Endothelial cell of umbilical vein (primary cell): ENCODE measurements at regions not wholly inside any gene's neighbourhood (a gene's known extent, or its start where the extent isn't known, plus 50 kb on each side); places are given as distances from the start of the nearest gene placed in this dataset.

ENCODE experiments used
- BruUV-seq: library from RNA; stranded (reverse); fragments of 400-500 nt; replicated peaks from 2 replicates; lab custom pipeline; 2021; lab: Mats Ljungman, UMichigan
- CTCF ChIA-PET: fragments of 300-600, 350-600 bp; sonication (Branson Sonifier 250); formaldehyde crosslinking; loops from one replicate; lab custom pipeline; 2021; ENCODE audit warnings: antibody characterized with exemption, inconsistent platforms; lab: Charles Lee
- POLR2A ChIA-PET: fragments of 300-600, 350-600 bp; sonication (Branson Sonifier 250); formaldehyde crosslinking; loops from one replicate; lab custom pipeline; 2021; ENCODE audit warnings: antibody characterized with exemption, inconsistent platforms; lab: Charles Lee
- DNase-seq: peaks from one replicate; pipeline ENCODE4 v3.0.0-alpha.2; 2011; ENCODE audit warnings: low read depth, low spot score
- FAIRE-seq: peaks from 2 replicates; lab custom pipeline; 2011; peaks lifted over from hg19 to GRCh38; lab: Jason Lieb, UNC
- H2AFZ ChIP-seq: 2 replicates; pipeline ENCODE4 v1.6.0; 2012; ENCODE audit warnings: low read depth, low read length, control low read depth, inconsistent platforms
- H3K27ac ChIP-seq: 2 replicates; pipeline ENCODE4 v1.5.1; 2011; ENCODE audit warnings: low read depth, mild to moderate bottlenecking, control low read depth, low read length, moderate library complexity; ENCODE audit not compliant: insufficient read depth
- H3K27me3 ChIP-seq, 2 experiments: 2 replicates each; pipeline versions ENCODE4 v1.6.0 to v1.6.1; 2011; ENCODE audit warnings: low read length in 2 of 2, mixed read lengths in 1 of 2; ENCODE audit not compliant: control insufficient read depth in 2 of 2, insufficient read depth in 2 of 2
- H3K36me3 ChIP-seq, 2 experiments: 2 replicates in 1 of 2; 3 replicates in 1 of 2; pipeline ENCODE4 v1.5.1; 2011; ENCODE audit warnings: low read length in 2 of 2, mild to moderate bottlenecking in 1 of 2, moderate library complexity in 1 of 2; ENCODE audit not compliant: control insufficient read depth in 2 of 2, insufficient read depth in 2 of 2; ENCODE audit errors: extremely low read depth in 1 of 2
- H3K4me1 ChIP-seq: 3 replicates; pipeline ENCODE4 v1.5.1; 2011; ENCODE audit warnings: mild to moderate bottlenecking, low read length; ENCODE audit not compliant: control insufficient read depth, insufficient read depth; ENCODE audit errors: extremely low read depth
- H3K4me2 ChIP-seq: 2 replicates; pipeline ENCODE4 v1.6.1; 2011; ENCODE audit warnings: low read length, control low read depth, mixed read lengths; ENCODE audit not compliant: insufficient read depth
- H3K4me3 ChIP-seq, 3 experiments: fragments of 200-600 bp in 1 of 3; sonication (generic), shearing (Covaris generic) in 1 of 3; replicated peaks in 1 of 3; 2 replicates each; pipeline ENCODE4 v1.5.1; 2011 to 2016; ENCODE audit warnings: control low read depth in 3 of 3, low read length in 3 of 3, mild to moderate bottlenecking in 2 of 3, inconsistent platforms in 1 of 3, low read depth in 1 of 3, moderate library complexity in 1 of 3; ENCODE audit not compliant: insufficient read depth in 1 of 3
- H3K79me2 ChIP-seq: 2 replicates; pipeline ENCODE4 v1.6.0; 2012; ENCODE audit warnings: low read length, inconsistent platforms; ENCODE audit not compliant: control insufficient read depth, insufficient read depth
- H3K9ac ChIP-seq: replicated peaks from 2 replicates; pipeline ENCODE3; 2011; ENCODE audit warnings: low read length, control low read depth; ENCODE audit not compliant: insufficient read depth; ENCODE audit errors: extremely low read depth
- H3K9me1 ChIP-seq: replicated peaks from 3 replicates; pipeline ENCODE4 v1.6.0; 2011; ENCODE audit warnings: mild to moderate bottlenecking, low read length; ENCODE audit not compliant: control insufficient read depth, insufficient read depth; ENCODE audit errors: extremely low read depth
- H3K9me3 ChIP-seq: replicated peaks from 2 replicates; pipeline ENCODE4 v1.5.1; 2012; ENCODE audit warnings: low read length, inconsistent platforms; ENCODE audit not compliant: control insufficient read depth, insufficient read depth
- H4K20me1 ChIP-seq: replicated peaks from 2 replicates; pipeline ENCODE3; 2011; ENCODE audit warnings: mild to moderate bottlenecking, low read length; ENCODE audit not compliant: control insufficient read depth, insufficient read depth; ENCODE audit errors: extremely low read depth
- CTCF ChIP-seq, 2 donors: IDR thresholded peaks; 1 replicate in 1 of 2; 2 replicates in 1 of 2; pipeline ENCODE4 v1.5.1; 2011; ENCODE audit warnings: low read length in 2 of 2, mild to moderate bottlenecking in 2 of 2, moderate library complexity in 2 of 2, control low read depth in 1 of 2, inconsistent platforms in 1 of 2, low read depth in 1 of 2; ENCODE audit not compliant: insufficient read depth in 1 of 2; ENCODE audit errors: extremely low read depth in 1 of 2
- EZH2 ChIP-seq: IDR thresholded peaks from 2 replicates; pipeline ENCODE4 v1.6.1; 2012; ENCODE audit warnings: borderline replicate concordance, low read depth, mild to moderate bottlenecking, moderate library complexity, low read length, inconsistent platforms; ENCODE audit not compliant: severe bottlenecking
- FOS ChIP-seq: IDR thresholded peaks from 2 replicates; pipeline ENCODE4 v1.6.1; 2011; ENCODE audit warnings: mild to moderate bottlenecking, low read length, moderate library complexity, borderline replicate concordance; ENCODE audit not compliant: insufficient read depth
- GATA2 ChIP-seq: IDR thresholded peaks from 2 replicates; pipeline ENCODE4 v1.7.0; 2011; ENCODE audit warnings: low read depth, mild to moderate bottlenecking, moderate library complexity, mixed read lengths, low read length; ENCODE audit not compliant: insufficient read length, insufficient read depth
- JUN ChIP-seq: IDR thresholded peaks from 2 replicates; pipeline ENCODE4 v1.6.1; 2011; ENCODE audit warnings: borderline replicate concordance, low read depth; ENCODE audit not compliant: insufficient read length, insufficient read depth
- MYC ChIP-seq: IDR thresholded peaks from one replicate; pipeline ENCODE4 v1.6.1; 2011; ENCODE audit warnings: mild to moderate bottlenecking, low read depth, low read length
- POLR2A ChIP-seq: IDR thresholded peaks from 2 replicates; pipeline ENCODE4 v1.6.1; 2012; ENCODE audit warnings: low read depth, mild to moderate bottlenecking, control low read depth, low read length
- POLR2AphosphoS5 ChIP-seq: IDR thresholded peaks from 2 replicates; pipeline ENCODE4 v1.6.1; 2012; ENCODE audit warnings: low read depth, mild to moderate bottlenecking, control low read depth, low read length, moderate library complexity; ENCODE audit not compliant: insufficient read depth
- dilution Hi-C: fragments of 300-500 bp; cut with MboI; formaldehyde crosslinking; loops from one replicate; pipeline ENCODE4 v1.15.0; 2019; ENCODE audit warnings: low sequenced_read_pairs; ENCODE audit not compliant: extremely low pct_ligation_motif_present
- intact Hi-C: fragments of 100-400 bp; cut with micrococcal nuclease; formaldehyde crosslinking; loops from one replicate; pipeline ENCODE4 v1.10.0; 2022
- TF ChIP-seq, protein P1 (sequence below): IDR thresholded peaks from 2 replicates; pipeline ENCODE4 v1.6.1; 2011; ENCODE audit not compliant: insufficient read depth, insufficient read length

DNA sequence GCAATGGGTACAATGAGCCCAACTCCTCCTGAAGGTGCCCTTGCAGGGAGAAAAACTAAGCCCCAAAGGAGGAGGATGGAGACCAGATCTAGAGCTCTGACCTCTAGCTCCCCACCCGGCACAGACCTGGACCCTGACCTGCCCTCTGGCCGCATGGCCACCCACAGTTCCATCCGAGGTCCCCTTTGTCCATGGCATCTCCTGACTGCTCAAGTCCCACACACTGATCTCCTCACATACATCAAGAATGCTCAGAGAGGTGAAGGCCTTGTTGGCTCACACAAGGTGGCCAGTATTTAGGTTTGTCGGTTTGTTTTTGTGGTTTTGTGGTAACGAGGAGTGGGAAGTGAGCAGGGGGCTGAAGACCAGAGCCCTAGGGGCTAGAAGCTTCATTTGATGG lies 423.5 kb upstream of the B3GAT1 start:
- no peak overlapping the region for H2AFZ ChIP-seq
- intact Hi-C loops: no loop called here
- no peak for FAIRE-seq
- H3K9me1 ChIP-seq: no peaks in the 10 kb centered on the region
- no peak for TF ChIP-seq FOS
- no peak for TF ChIP-seq MYC
- TF ChIP-seq GATA2: no peak
- TF ChIP-seq CTCF (IDR thresholded peaks at IDR 0.05; ENCODE audit: extremely low read depth in 1 of 2, insufficient read depth in 1 of 2, low read depth in 1 of 2, low read length in 2 of 2): no peak
- TF ChIP-seq EZH2: no peak
- no peak for TF ChIP-seq POLR2AphosphoS5
- TF ChIP-seq JUN: no peak
- TF ChIP-seq POLR2A: no peak
- TF ChIP-seq, protein P1, sequence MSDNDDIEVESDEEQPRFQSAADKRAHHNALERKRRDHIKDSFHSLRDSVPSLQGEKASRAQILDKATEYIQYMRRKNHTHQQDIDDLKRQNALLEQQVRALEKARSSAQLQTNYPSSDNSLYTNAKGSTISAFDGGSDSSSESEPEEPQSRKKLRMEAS: no peak
- no peaks in the 10 kb centered on the region for H3K79me2 ChIP-seq
- H3K36me3 ChIP-seq: no peaks in the 10 kb centered on the region
- BruUV-seq: no TSS peak
- dilution Hi-C loops: no loop called here
- H3K9me3 ChIP-seq: no peaks in the 10 kb centered on the region
- no peaks in the 10 kb centered on the region for H3K4me1 ChIP-seq
- ChIA-PET CTCF (no interaction called here), POLR2A (no interaction called here)
- no peaks in the 10 kb centered on the region for H4K20me1 ChIP-seq
- DNase-seq: no peak
- H3K27me3 ChIP-seq: no peaks in the 10 kb centered on the region
- H3K4me3 ChIP-seq: no peak overlapping the region
- no peak overlapping the region for H3K27ac ChIP-seq
- H3K9ac ChIP-seq: no peak overlapping the region
- H3K4me2 ChIP-seq: no peak overlapping the region
